ENCODE measurements at regions not wholly inside any gene's neighbourhood (a gene's known extent, or its start where the extent isn't known, plus 50 kb on each side); places are given as distances from the start of the nearest gene placed in this dataset.
"Not testable (repeated sequence)": the region's sequence is repeated elsewhere in the genome, so short reads cannot be mapped to it uniquely, and the experiment has no call there.

GRCh38 chr9:81804306-81804705 lies 115.0 kb upstream of the TLE1 start:
- FAIRE-seq (no peak), DNase-seq (ENCODE audit: low spot score in 2 of 2) (no peak)

DNA sequence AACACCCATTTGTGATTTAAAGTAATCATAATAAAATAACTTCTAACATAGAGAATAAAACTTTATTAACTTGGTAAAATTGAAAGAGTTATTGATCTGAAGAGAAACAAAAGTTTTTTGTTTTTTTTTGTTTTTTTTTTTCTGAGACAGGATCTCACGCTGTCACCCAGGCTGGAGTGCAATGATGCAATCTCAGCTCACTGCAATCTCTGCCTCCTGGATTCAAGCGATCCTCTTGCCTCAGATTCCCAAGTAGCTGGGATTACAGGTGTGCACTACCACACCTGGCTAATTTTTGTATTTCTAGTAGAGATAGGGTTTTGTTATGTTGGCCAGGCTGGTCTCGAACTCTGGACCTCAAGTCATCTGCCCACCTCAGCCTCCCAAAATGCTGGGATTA lies 116.5 kb upstream of the SPATA31D4 start:
- not testable (repeated sequence) for DNase-seq (ENCODE audit: low spot score in 2 of 2); FAIRE-seq

GRCh38 chr9:81814401-81814793 lies 113.8 kb upstream of the SPATA31D4 start:
- DNase-seq (ENCODE audit: low spot score in 2 of 2) (no peak), FAIRE-seq (no peak)

GRCh38 chr9:81814794-81815464 lies 113.3 kb upstream of the SPATA31D4 start:
- FAIRE-seq: no peak

GRCh38 chr9:81815781-81816180 lies 112.4 kb upstream of the SPATA31D4 start:
- DNase-seq (ENCODE audit: low spot score in 2 of 2) (no peak), FAIRE-seq (no peak)

More at GRCh38 chr9:81814794-81815464, 113.3 kb upstream of the SPATA31D4 start:
- DNase-seq (ENCODE audit: low spot score in 2 of 2): no peak

- DNase-seq (ENCODE audit: low spot score in 2 of 2) (no peak), FAIRE-seq (no peak)
These were observed 109.1 kb upstream of the SPATA31D4 start for GRCh38 chr9:81819155-81819554.

- DNase-seq (ENCODE audit: low spot score in 2 of 2): no peak
- FAIRE-seq: no peak
These were observed 108.2 kb upstream of the SPATA31D4 start for GRCh38 chr9:81819859-81820546.

DNA sequence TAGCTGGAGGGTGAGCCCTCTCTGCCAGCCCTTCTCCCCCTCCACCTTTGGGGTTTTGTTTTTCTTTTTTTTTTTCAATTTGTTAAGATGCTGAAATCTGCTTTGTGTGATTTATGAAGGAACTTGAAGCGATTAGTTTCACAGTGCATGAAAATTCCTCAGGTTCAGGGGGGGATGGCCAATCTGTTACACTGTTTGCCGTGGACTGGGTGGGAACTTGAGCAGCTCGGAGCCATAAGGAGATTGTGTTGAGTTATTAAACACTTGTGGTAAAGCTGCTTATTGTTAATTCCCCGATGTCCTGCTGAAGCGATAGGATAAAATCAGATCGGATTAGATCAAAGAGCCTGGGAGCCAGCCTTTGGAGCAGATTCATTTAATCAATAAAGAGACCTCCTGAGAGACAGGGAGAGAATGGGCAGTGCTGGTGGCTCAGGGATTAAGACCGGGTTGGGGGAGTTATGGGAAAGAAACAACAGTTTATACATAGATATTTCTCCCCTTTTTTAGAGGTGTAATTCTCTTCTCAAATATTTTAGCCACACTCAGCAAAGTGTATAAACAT lies 105.8 kb upstream of the SPATA31D4 start:
- FAIRE-seq: no peak
- no peak for DNase-seq (ENCODE audit: low spot score in 2 of 2)

- no peak for FAIRE-seq
- DNase-seq (ENCODE audit: low spot score in 2 of 2): no peak
These were observed 105.3 kb upstream of the SPATA31D4 start for GRCh38 chr9:81822967-81823366.

DNA sequence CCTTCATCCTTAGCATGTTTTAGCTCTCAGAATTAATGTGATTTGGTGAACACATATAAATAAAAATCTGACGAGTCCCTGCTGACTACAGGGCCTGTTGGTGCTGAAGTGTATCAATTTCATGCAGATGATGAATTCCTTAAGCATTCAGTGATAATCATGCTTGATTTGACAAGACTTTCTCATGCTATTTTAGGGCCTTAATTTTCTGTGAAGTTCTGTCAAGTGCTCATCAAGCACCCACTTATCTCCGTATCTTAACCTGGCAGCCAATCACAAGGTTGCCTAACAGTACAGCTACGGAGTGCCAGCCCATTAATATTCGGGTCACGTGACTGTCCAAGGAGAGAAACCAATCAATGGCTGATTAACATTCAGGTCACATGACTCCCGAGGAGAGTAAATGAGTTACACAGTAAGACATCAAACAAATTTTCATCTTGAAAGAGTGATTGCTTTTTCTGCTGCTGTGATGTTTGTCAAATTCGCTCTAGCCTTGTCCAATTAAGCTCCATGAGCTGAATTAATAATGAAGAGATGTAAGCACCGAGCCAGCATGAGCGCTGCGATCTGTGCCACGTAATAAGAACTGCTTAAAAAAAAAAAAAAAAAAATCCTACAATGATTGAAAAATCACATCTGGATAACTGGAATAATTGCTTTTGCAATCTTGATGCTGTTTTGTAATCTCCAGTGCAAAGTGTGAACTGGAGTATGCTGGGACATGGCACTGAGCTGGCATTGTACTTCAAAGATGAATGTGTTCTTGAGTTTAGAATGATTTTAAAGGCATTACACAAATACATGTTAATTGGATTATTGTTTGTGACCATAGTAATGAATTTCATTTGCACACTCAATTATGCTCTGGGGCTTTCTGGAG lies 104.3 kb upstream of the SPATA31D4 start:
- no peak for FAIRE-seq
- no peak for DNase-seq (ENCODE audit: low spot score in 2 of 2)

DNA sequence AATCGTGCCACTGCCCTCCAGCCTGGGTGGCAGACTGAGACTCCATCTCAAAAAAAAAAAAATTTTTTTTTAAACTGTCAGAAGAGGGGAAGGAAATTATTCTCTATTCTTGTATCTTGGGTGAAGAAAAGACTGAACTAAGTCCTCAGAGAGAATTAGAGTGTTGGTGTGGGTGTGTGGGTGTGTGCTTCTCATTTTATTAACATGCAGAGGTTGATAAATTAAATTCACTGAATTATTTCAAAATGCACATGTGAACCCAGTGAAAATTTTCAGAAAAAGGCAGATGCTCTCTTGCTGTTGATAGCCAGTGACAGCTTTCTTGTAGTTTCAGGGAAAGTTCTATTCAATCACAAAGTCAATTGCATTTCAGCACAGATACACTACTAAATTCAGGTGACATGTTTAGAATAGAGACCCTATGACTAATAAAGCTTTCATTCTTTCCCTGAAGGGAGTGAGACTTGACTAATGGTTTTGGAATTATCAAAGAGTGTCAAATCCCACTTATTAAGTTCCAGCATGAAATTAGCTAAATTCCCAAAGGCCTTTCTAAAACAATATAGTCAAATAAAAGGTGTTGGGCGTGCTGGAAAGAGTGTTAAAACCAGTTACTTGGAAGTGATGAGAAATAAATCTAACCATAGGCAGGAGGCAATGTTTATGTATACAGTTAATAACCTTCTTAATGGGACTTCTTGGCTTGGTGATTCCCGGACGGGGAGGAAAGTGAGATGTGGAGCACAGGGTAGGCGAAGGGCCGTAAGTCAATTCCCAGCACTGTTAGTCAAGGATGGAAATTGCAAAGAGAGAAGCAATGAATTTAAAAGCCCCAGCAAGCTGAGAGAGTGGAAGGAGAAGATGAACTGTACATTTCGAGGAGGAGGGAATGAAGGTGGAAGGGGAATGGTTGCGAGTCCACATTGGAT lies 103.2 kb upstream of the SPATA31D4 start:
- DNase-seq (ENCODE audit: low spot score in 2 of 2) (no peak), FAIRE-seq (no peak)

DNA sequence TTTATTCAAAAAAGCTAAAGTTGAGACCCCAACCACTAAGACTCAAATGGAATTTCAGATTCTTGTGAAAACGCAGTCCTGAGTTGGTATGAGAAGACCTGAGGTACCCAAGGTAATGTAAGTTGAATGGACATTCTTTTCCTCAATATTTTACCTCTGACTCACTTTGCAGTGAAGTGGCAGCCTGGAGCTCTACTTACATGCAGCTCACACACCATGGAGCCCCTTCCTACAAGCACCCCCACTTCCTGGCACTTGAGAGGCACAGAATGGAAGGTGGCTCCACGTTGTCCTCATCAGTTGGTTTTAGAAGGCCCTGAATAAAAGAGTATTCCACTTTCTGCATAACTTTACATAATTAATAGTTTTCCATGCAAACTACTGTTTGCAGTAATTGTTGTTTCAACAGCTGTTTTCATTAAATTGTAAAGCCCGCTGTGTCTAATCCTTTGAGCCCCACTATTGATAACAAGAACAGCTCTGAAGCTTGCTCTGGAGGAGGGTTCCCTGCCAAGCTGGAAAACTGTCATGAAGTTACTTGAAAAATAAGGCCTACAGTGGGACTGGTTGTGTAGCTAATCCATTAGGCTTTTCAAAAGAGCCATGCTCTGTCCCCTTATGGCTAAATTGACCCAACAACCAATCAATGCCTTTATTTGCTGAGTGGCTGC lies 102.2 kb upstream of the SPATA31D4 start:
- no peak for FAIRE-seq
- DNase-seq (ENCODE audit: low spot score in 2 of 2): peak in 1 of 2 donors; percentile 41

GRCh38 chr9:81826517-81826906 lies 101.7 kb upstream of the SPATA31D4 start:
- DNase-seq (ENCODE audit: low spot score in 2 of 2) (peak; percentile 61 to 62), FAIRE-seq (peak; percentile 83)

GRCh38 chr9:81827616-81828296 lies 100.5 kb upstream of the SPATA31D4 start:
- DNase-seq (ENCODE audit: low spot score in 2 of 2) (no peak), FAIRE-seq (no peak)

- no peak for FAIRE-seq
- DNase-seq (ENCODE audit: low spot score in 2 of 2): no peak
These were observed 98.9 kb upstream of the SPATA31D4 start for GRCh38 chr9:81829195-81829882.

DNA sequence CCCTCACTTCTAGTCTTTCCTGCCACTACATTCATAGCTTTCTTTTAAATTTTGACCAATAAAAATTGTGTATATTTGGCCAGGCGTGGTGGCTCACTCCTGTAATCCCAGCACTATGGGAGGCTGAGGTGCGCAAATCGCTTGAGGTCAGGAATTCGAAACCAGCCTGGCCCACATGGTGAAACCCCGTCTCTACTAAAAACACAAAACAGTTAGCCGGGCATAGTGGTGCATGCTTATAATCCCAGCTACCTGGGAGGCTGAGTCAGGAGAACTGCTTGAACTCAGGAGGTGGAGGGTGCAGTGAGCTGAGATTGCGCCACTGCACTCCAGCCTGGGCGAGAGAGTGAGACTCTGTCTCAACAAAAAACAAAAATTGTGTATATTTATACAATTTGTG lies 97.8 kb upstream of the SPATA31D4 start:
- not testable (repeated sequence) for FAIRE-seq; DNase-seq (ENCODE audit: low spot score in 2 of 2)

- DNase-seq (ENCODE audit: low spot score in 2 of 2) (no peak), FAIRE-seq (no peak)
These were observed 95.5 kb upstream of the SPATA31D4 start for GRCh38 chr9:81832571-81833285.

Measured in frontal cortex (tissue), 3 donors.